ENCODE measurements at regions not wholly inside any gene's neighbourhood (a gene's known extent, or its start where the extent isn't known, plus 50 kb on each side); places are given as distances from the start of the nearest gene placed in this dataset.

DNA sequence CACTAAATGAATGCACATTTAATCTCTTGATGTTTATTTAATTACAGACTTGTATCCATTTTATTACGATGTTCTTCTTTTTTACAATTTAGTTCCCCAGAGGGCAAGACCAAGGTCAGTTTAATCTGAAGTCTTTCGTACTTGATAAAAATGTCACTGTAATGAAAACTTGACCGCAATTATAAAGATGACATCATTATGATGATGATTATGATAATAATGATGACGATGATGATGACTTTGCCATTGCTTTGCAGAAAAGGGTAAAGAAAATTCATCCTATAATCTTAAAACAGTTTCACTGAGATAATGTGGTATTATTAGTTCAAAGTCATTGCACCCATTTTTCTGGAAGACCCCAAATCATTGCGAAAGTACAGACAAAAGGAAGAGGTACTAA, 290.1 kb downstream of the NEBL start:
- TF ChIP-seq, protein P1, sequence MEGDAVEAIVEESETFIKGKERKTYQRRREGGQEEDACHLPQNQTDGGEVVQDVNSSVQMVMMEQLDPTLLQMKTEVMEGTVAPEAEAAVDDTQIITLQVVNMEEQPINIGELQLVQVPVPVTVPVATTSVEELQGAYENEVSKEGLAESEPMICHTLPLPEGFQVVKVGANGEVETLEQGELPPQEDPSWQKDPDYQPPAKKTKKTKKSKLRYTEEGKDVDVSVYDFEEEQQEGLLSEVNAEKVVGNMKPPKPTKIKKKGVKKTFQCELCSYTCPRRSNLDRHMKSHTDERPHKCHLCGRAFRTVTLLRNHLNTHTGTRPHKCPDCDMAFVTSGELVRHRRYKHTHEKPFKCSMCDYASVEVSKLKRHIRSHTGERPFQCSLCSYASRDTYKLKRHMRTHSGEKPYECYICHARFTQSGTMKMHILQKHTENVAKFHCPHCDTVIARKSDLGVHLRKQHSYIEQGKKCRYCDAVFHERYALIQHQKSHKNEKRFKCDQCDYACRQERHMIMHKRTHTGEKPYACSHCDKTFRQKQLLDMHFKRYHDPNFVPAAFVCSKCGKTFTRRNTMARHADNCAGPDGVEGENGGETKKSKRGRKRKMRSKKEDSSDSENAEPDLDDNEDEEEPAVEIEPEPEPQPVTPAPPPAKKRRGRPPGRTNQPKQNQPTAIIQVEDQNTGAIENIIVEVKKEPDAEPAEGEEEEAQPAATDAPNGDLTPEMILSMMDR (IDR thresholded peaks at IDR 0.05; ENCODE audit: partially characterized antibody, unreplicated experiment), result no peak
- Mint-ChIP-seq H3K27me3 (ENCODE audit: unreplicated experiment) (no peaks in the 10 kb centered on the region), H3K27ac (ENCODE audit: unreplicated experiment) (no peak overlapping the region), H3K36me3 (ENCODE audit: unreplicated experiment) (no peaks in the 10 kb centered on the region), H3K4me3 (ENCODE audit: unreplicated experiment) (no peak overlapping the region), H3K4me1 (ENCODE audit: low read depth, unreplicated experiment) (no peaks in the 10 kb centered on the region), H3K9me3 (ENCODE audit: unreplicated experiment) (no peaks in the 10 kb centered on the region)
- DNase-seq, result no peak

DNA sequence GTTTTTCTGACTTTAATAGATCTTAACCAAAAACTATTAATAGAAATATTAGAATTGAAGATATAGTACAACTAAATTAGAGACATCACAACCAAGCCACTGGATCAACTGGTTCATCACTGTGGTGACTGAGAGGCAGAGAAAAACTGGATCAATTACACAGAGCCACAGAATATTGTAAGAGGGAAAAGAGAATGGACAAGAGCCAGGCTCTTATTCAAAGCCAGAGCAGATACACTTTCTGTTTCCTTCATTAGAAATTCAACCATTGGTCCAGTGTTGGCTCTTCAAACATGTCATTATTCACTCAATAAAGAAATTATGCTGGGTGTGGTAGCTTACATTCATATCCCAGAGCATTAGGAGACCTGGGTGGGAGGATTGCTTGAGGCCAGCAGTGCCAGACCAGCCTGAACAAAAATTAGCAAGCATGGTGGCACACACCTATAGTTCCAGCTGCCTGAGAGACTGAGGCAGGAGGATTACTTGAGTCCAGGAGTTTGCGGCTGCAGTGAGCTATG, 295.1 kb downstream of the NEBL start:
- Mint-ChIP-seq H3K27ac (ENCODE audit: unreplicated experiment) (no peak overlapping the region), H3K36me3 (ENCODE audit: unreplicated experiment) (no peaks in the 10 kb centered on the region), H3K27me3 (ENCODE audit: unreplicated experiment) (no peaks in the 10 kb centered on the region), H3K4me1 (ENCODE audit: low read depth, unreplicated experiment) (no peaks in the 10 kb centered on the region), H3K4me3 (ENCODE audit: unreplicated experiment) (no peak overlapping the region), H3K9me3 (ENCODE audit: unreplicated experiment) (no peaks in the 10 kb centered on the region)
- TF ChIP-seq, protein P1 (IDR thresholded peaks at IDR 0.05; ENCODE audit: partially characterized antibody, unreplicated experiment), result no peak
- no peak for DNase-seq

DNA sequence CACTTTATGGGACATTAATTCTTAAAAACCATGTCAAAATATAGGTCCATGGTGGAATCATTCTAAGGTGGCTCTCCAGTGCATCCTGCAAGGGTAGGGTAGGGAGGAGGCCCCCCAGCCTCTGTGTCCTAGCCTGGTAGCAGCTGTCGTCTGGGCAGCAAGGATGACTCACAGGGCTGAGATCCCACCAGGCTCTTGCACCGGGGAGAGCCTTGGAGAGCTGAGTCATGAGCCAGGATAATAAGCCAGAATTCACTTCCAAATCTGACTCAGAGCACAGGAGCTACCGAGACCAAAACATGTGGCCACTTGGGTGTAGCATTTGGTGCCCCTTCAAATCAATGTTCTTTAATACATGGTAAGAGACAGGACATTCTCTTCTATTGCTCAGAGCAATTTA, 298.5 kb downstream of the NEBL start:
- H3K4me3 Mint-ChIP-seq (ENCODE audit: unreplicated experiment), result no peak overlapping the region
- H3K27me3 Mint-ChIP-seq (ENCODE audit: unreplicated experiment), result no peaks in the 10 kb centered on the region
- no peaks in the 10 kb centered on the region for H3K9me3 Mint-ChIP-seq (ENCODE audit: unreplicated experiment)
- TF ChIP-seq, protein P1 (IDR thresholded peaks at IDR 0.05; ENCODE audit: partially characterized antibody, unreplicated experiment), result no peak
- no peak overlapping the region for H3K27ac Mint-ChIP-seq (ENCODE audit: unreplicated experiment)
- no peaks in the 10 kb centered on the region for H3K4me1 Mint-ChIP-seq (ENCODE audit: low read depth, unreplicated experiment)
- DNase-seq, result peak; percentile 41
- no peaks in the 10 kb centered on the region for H3K36me3 Mint-ChIP-seq (ENCODE audit: unreplicated experiment)

DNA sequence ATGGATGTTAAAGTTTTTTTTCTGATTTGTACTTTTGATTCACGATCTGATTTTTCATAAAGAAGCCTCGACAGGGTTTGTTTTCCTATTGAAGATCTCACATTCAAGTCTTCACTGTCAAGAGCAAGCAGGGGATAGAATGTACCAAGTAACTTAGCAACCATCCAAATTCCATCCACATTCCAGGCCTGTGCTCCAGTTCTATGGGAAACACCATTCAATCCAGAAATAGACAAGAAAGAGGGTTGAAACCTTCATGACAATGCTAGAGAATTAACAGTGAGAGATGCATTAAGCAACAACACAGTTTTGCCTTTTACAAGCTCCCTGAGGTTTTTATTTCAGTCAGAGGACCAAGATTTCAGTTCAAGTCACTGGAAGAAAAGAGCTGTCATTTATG, 300.2 kb downstream of the NEBL start:
- TF ChIP-seq, protein P1 (IDR thresholded peaks at IDR 0.05; ENCODE audit: partially characterized antibody, unreplicated experiment), result no peak
- H3K27me3 Mint-ChIP-seq (ENCODE audit: unreplicated experiment), result no peaks in the 10 kb centered on the region
- H3K4me3 Mint-ChIP-seq (ENCODE audit: unreplicated experiment), result no peak overlapping the region
- H3K4me1 Mint-ChIP-seq (ENCODE audit: low read depth, unreplicated experiment), result no peaks in the 10 kb centered on the region
- no peak overlapping the region for H3K27ac Mint-ChIP-seq (ENCODE audit: unreplicated experiment)
- no peak for DNase-seq
- no peaks in the 10 kb centered on the region for H3K9me3 Mint-ChIP-seq (ENCODE audit: unreplicated experiment)
- no peaks in the 10 kb centered on the region for H3K36me3 Mint-ChIP-seq (ENCODE audit: unreplicated experiment)

DNA sequence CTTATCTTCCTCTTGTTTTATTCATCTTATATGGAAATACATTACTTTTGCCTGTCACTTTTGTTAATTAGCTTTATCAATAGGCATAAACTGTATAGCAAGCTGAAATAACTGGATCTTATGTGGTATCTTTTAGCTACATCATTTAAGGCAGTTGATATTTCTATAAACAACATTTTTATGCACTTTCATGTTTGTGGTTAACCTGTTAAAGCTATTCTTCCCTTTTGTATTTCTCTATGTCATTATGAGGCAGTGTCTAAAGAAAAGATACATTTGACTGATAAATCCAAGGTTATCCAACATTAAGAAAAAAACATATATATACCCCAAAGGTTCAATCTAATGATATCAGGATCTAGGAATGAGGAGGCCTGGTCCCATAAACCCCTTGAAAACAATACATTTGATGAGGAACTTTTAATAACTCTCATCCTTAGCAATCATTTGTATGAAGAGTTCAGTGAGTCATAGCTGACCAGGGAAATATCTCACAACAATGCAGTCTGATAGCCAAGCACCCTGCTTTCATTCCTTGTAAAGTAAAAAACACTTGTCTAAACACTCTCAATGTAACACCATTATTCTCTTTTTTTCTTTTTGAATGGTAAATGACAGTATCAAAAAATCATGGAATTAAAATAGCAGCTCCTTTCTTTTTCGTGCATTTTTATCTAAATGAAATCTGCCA, 300.9 kb downstream of the NEBL start:
- TF ChIP-seq, protein P1 (IDR thresholded peaks at IDR 0.05; ENCODE audit: partially characterized antibody, unreplicated experiment), result no peak
- Mint-ChIP-seq H3K9me3 (ENCODE audit: unreplicated experiment) (no peaks in the 10 kb centered on the region), H3K36me3 (ENCODE audit: unreplicated experiment) (no peaks in the 10 kb centered on the region), H3K27me3 (ENCODE audit: unreplicated experiment) (no peaks in the 10 kb centered on the region), H3K4me3 (ENCODE audit: unreplicated experiment) (no peak overlapping the region), H3K27ac (ENCODE audit: unreplicated experiment) (no peak overlapping the region), H3K4me1 (ENCODE audit: low read depth, unreplicated experiment) (no peaks in the 10 kb centered on the region)
- no peak for DNase-seq
